ENCODE measurements at regions not wholly inside any gene's neighbourhood (a gene's known extent, or its start where the extent isn't known, plus 50 kb on each side); places are given as distances from the start of the nearest gene placed in this dataset.

DNA sequence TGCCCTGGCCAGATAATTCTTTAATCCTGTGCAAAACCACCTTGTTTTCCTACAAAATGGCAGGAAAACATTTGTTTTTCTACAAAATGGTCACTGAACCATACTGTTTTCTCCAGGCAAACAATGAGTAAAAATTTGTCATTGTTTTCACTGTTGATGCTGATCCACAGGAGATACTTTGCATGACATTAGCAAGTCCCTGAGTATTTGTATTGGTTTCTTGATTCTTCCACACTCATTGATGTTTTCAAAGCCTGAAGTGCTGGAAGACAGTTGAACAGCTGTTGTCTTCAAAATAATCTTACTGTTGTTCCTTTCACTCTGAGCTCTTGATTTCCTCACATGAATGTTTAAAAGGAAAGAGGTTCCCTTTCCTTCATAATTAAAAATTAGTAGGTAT is 123.1 kb upstream of the HTR2A start:
- no peak for TF ChIP-seq ZNF598 (CRISPR knock-in tag; IDR thresholded peaks at IDR 0.05; ENCODE audit: borderline replicate concordance)
- TF ChIP-seq KLF16 (CRISPR knock-in tag; IDR thresholded peaks at IDR 0.05), result no peak

Data from HepG2 (cell line).